GM20431 (cell line): ENCODE measurements at regions not wholly inside any gene's neighbourhood (a gene's known extent, or its start where the extent isn't known, plus 50 kb on each side); places are given as distances from the start of the nearest gene placed in this dataset.
"Not testable (repeated sequence)": the region's sequence is repeated elsewhere in the genome, so short reads cannot be mapped to it uniquely, and the experiment has no call there.

Source experiments
- in situ Hi-C: fragments of 300-500 bp; cut with MseI, MboI; formaldehyde crosslinking; loops from one replicate; pipeline ENCODE4 v1.15.0; 2020; ENCODE audit warnings: low sequenced_read_pairs; ENCODE audit not compliant: unreplicated experiment

DNA sequence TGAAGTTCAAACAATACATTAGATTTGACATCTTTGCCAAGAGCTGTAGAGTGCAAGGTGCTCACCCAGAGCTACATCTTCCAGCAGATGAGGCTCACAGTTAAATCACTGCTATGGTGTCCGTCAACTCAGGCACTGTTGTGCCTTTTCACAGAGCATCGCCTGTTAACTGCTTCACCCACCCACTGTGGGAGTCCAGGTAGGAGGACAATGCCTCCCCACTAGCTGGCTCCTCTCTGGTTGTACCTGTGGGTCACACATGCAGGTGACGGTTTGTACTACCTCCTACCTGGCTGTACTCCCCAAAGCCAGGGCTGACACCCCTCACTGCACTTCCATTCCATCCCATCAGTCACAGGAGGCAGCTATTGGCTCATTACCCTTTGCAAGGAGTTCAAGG, 84.6 kb upstream of the TOP3B start:
- in situ Hi-C loops = no loop called here

DNA sequence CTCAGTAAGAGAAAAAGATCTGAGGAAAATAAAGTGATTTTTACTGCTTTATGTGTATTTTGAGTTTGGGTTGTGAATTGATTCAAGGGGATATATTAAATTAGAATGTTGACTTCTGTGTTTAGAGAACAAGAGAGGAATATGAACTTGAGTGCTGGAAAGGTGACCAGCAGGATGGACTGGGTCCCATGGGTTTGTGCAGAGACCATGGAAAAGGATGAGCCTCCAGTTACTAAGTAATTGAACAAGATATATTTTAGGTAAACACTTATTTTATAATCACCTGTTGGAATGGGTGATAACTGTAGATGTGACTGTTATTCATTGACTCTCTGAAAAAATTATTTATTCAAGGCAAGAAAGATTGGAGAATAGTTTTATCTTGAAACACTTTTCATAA, 82.0 kb upstream of the TOP3B start:
- in situ Hi-C loops = no loop called here

DNA sequence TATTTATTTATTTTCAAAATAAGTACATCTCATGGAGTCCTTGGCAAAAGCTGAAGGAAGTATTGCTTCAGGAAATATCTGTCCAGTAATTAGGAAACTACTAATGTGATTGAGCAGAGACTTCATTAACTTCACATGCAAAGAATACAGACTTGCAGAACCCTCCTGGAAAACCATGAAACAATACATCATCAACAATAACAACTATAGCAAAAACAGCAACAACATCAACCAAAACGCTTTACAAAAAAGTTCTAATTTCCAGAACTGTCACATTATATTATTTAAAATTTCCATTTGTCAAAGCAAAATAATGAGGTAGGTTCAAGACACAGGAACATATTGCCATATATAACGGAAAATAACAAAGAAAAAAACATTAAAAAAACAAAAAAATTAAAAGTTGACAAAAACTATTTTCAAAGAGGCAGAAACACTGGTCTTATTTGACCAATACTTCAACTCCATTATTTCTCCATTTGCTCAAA, 79.8 kb upstream of the TOP3B start:
- in situ Hi-C loops = no loop called here

GRCh38 chr22:22061085-22062077, 78.8 kb upstream of the TOP3B start:
- in situ Hi-C loops = no loop called here

GRCh38 chr22:22060200-22061084, 77.9 kb upstream of the TOP3B start:
- in situ Hi-C loops = no loop called here

GRCh38 chr22:22059291-22060002, 76.9 kb upstream of the TOP3B start:
- in situ Hi-C loops = no loop called here

DNA sequence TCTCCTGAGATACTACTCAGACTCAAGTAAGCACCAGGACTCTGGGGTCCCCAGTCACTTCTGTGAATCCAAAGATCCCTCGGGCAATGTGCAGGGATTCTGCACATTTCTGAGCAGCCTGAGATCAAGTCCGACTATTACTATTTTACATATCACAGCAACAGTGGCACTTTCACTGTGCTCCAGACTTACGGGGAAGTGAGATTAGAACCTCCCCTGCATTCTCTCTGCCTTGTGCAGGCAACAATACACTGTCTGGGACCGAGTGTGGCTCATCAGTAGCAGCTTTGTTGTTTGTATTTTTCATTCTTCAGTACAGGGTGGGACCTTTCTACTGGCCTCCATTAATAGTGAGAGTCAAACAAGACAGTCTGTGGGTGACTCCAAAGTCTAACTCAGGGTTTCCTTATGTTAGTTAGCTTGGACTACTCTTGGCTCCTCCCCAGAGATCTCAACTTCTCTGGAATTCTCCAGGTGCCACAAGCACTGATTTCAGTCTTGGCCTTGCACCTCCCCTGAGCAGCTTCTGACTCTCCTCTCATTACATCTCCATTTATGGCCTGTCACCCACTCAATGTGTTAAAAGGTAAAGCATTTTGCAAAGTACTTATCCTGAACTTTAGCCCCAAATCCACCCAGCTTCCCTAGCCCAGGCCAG, 76.2 kb upstream of the TOP3B start:
- in situ Hi-C loops = no loop called here

- in situ Hi-C loops = no loop called here
Observed at GRCh38 chr22:22057617-22058378, 75.2 kb upstream of the TOP3B start.

- in situ Hi-C loops = not testable (repeated sequence)
Observed at GRCh38 chr22:22056809-22057594, 74.4 kb upstream of the TOP3B start.

DNA sequence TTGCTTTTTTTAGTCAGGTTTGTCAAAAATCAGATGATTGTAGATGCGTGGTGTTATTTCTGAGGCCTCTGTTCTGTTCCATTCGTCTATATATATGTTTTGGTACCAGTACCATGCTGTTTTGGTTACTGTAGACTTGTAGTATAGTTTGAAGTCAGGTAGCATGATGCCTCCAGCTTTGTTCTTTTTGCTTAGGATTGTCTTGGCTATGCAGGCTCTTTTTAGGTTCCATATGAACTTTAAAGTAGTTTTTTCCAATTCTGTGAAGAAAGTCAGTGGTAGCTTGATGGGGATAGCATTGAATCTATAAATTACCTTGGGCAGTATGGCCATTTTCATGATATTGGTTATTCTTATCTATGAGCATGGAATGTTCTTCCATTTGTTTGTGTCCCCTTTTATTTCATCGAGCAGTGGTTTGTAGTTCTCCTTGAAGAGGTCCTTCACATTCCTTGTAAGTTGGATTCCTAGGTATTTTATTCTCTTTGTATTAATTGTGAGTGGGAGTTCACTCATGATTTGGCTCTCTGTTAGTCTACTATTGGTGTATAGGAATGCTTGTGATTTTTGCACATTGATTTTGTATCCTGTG, 70.1 kb upstream of the TOP3B start:
- in situ Hi-C loops = not testable (repeated sequence)

DNA sequence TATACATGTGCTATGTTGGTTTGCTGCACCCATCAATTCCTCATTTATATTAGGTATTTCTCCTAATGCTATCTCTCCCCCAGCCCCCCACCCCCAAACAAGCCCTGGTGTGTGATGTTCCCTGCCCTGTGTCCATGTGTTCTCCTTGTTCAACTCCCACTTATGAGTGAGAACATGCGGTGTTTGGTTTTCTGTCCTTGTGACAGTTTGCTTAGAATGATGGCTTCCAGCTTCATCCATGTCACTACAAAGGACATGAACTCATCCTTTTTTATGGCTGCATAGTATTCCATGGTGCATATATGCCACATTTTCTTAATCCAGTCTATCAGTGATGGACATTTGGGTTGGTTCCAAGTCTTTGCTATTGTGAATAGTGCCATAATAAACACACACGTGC, 68.4 kb upstream of the TOP3B start:
- in situ Hi-C loops = not testable (repeated sequence)

DNA sequence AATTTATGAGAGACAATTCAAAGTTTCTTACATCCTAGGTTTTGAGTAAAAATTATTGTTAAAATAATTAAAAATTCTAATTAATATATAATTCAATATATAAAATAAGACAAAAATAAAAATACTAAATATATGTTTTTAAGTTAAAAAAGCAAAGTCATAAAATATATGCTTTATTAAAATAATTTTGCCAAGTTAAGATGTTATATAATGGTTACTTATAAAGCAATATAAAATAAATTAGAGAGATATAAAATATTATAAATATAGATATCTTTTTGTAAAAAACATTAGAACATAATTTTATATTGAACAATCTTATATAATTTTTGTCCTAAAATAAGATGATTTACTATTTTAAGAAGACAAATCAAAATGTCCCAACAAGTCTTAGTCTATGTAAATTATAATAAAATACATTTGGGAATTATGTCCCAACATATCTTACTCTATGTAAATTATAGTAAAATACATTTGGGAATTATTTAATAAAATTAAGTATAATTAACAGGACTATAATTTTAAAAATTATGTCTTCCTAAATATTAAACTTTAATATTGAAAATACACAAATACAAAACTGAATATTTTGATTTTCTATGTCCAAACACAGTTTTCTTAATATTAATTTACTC, 67.7 kb upstream of the TOP3B start:
- in situ Hi-C loops = no loop called here

GRCh38 chr22:22049684-22050083, 67.1 kb upstream of the TOP3B start:
- in situ Hi-C loops = loop anchor here (25.0 kb wide), 2 partner anchors 163 to 288 kb away; no protein-coding TSS in a partner anchor

GRCh38 chr22:22048981-22049531, 66.5 kb upstream of the TOP3B start:
- in situ Hi-C loops = loop anchor here (25.0 kb wide), 2 partner anchors 163 to 288 kb away; no protein-coding TSS in a partner anchor

GRCh38 chr22:22048318-22048942, 65.8 kb upstream of the TOP3B start:
- in situ Hi-C loops = loop anchor here (25.0 kb wide), 2 partner anchors 164 to 289 kb away; no protein-coding TSS in a partner anchor

GRCh38 chr22:22047776-22048175, 65.2 kb upstream of the TOP3B start:
- in situ Hi-C loops = loop anchor here (25.0 kb wide), 2 partner anchors 165 to 290 kb away; no protein-coding TSS in a partner anchor
